DMS53 treated with DMSO at 0.1 percent for 48 hours (cell line): ENCODE measurements at regions not wholly inside any gene's neighbourhood (a gene's known extent, or its start where the extent isn't known, plus 50 kb on each side); places are given as distances from the start of the nearest gene placed in this dataset.

ENCODE experiments used
- DNase-seq: peaks from one replicate; lab custom pipeline; 2025; ENCODE audit not compliant: unreplicated experiment; lab: John Stamatoyannopoulos, UW

DNA sequence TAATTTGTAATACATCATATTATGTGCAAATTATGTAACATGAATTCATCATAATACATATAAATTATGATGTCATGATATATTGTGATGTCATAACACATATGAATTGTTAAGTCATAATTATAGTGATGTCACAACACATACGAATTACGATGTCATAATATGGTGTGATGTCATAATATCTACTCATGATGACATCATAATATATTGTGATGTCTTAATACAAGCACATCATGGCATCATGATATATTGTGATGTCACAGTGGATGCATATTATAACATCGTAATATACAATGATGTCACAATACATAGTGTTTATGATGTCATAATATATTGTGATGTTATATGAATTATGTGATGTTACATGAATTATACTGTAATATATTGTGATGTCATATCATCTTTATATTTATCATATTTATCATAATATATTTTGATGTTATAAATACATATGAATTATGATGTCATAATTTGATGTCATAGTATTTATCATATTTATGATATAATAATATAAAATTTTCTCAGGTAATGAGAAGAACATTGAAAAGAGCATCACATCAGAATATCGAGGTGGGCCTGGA is 1793.0 kb downstream of the TP53TG3F start:
- no peak for DNase-seq

DNA sequence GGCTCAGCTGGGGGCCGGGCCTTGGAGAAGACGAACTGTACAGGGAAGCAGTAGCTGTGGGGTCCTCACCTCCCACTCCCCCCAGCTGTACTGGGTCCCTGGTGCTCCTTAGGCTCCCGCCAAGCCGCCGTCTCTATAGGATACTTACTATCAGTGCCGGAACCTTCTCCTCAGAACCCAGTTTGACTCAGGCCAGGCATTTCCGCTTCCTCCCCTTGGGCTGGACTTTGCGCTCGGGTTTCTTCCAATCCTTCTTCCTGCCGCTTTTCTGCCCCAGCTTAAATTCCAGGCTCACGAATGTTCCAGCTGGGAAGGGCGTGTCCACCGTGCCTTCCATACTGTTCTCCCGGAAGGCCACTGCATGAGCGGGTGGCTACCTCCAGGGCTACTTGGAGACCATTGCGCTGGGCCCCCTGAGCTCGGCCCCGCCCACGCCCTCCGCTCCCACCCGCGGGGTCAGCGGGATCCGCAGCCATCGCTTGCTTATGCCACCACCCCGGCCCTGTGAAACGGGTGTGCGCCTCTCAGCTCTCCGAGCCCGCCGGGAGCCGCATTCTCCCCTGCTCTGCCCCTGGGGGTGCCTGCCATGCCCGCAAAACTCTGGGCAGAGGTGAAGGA is 1795.9 kb downstream of the TP53TG3F start:
- DNase-seq = no peak

DNA sequence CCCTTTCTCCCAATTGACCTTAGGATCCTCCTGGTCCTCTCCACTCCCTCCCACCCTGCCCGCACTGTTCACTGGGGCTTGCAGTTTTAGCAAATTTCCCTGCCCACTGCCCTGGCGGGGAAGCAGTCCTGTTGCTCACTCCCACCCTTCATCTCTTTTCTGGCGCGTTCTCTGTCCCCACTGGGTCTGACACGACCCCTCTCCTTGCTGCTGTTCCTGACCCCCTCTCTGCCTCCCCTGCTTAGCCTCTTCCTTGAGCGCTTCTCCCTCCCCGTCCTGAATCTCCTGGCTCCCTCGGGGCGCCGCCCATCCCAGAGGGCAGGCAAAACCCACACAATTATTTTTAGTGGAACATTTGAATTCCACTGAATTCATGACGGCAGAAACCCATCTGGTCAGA is 1796.4 kb downstream of the TP53TG3F start:
- DNase-seq = no peak

DNA sequence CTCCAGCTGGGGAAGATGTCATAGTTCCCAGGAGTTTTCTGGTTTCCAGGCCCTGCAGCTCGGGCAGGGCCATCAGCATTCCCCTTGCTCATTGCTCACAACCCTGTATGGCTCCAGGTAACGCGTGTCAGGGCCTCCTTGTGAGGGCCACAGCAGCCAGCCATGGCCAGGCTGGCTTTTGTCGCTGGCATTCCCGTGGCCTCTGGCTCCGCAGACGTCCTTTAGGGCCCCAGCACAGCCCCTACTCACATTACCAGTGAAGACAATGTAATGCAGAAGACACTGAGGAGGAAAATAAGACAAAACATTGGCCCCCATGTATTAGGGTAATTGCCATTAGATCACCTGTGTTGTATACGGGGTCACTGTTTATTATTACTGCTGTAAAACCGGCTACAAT is 1799.0 kb downstream of the TP53TG3F start:
- DNase-seq = no peak

DNA sequence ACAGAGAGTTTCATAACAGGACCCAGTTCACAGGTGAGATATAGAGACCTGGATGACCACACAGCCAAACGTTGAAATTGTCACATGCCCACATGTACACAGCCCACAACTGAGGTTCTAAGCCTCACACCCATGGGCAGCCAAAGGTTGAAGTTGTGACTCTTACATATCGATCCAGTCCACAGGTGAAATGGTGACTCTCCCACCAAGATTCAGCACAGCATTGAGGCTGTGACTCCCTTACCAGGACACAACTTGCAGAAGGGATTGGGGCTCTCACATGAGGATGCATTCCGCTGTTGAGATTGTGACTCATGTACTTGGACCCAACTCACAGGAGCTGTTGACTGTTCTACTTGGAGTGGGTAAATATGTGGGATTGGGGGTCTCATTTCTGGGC is 1836.4 kb downstream of the TP53TG3F start:
- no peak for DNase-seq

DNA sequence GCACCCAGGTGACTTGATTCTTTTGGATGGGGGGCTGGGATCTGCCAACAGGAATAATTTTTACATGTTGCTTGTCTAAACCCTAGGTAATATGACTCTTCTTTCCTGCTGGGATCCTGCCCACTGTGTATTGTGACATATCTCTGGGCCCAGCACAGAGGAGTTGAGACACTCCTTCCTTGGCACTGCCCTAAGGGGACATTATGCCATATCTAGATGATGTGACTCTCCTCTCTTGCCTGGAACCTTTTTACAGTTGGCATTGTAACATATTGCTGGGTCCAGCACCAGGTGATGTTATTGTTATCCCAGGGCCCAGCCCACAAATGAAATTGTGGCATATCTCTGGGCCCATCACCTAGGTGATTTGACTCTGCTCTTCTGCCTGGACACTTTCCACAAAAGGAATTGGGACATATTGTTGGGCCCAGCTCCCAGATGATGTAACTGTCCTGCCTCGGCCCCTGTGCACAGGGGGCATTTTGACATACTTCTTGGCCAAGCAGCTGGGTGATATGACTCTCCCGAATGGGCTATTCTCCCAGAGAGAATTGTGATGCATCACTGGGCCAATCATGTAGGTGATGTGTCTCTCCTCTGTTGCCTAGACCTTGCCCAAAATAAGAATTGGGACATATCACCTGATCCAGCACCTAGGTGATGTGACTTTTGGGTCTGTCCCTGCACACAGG is 1837.7 kb downstream of the TP53TG3F start:
- DNase-seq = no peak

DNA sequence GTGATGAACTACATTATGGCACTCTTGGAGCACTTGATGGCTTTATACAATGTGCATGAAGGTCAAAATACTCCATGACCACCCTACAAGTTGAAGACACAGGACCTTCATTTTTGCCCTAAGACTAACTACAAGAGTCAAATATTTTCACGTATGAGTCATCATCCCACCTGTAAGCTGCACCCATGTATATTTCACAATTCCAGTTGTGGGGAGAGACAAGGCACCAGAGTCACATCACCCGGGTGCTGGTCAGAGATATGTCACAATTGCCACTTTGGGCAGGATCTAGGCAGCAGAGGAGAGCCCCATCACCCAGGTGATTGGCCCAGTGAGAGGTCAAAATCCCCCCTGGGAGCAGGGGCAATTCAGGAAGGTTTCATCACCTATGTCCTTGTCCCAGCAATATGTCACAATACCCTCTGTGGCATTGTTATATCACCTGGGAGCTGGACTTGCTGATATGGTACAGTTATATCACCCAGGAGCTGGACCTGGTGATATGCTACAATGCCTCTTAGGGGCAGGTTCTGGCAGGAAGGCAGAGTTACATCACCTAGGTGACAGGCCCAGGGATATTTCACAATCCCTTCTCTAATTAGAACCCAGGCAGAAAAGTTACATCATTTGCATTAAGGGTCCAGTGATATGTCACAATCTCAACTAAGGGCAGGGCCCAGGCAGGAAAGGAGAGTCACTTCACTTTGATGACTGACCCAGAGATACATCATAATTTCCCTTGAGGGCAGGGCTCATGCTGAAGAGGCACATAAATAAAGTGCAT is 1839.2 kb downstream of the TP53TG3F start:
- DNase-seq = no peak

GRCh38 chr16:35302859-35303258 is 1843.4 kb downstream of the TP53TG3F start:
- DNase-seq = no peak

DNA sequence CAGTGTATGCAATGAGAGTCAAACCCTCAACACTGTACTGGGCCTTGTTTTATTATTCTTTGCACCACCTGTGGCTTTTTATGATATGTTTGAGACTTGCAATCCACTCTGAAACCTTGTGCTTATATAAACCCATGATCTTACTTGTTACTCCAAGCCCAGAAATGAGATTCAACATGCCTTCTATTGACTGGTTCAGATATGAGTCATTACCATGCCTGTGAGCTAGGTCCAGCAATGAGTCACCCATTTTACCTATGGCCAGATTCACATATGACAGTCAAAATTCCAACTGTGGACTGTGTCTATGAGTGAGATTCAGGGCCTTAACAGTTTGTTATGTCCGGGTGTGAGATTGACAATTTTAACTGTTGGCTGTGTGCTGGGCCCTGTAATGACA is 1846.1 kb downstream of the TP53TG3F start:
- no peak for DNase-seq

DNA sequence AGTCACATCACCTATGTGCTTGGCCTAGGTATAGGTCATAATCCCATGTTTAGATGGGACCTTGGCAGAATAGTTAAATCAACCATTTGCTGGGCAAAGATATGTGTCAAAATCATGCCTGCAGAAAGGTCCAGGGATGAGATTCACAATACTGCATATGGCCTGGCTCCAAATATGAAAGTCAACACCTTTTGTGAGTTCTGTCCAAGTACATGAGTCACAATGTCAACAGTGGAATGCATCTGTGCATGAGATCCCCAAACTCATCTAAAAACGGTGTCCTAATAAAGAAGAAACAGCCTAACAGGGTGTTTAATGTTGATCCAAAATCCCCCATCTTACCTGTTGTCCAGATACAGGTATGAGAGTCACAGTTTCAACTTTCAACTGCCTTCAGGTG is 1847.5 kb downstream of the TP53TG3F start:
- no peak for DNase-seq

- no peak for DNase-seq
Observed at GRCh38 chr16:35308674-35309073, 1849.3 kb downstream of the TP53TG3F start.

- no peak for DNase-seq
Observed at GRCh38 chr16:35310999-35311398, 1851.6 kb downstream of the TP53TG3F start.

GRCh38 chr16:35311475-35311874 is 1852.1 kb downstream of the TP53TG3F start:
- DNase-seq = no peak

GRCh38 chr16:35314298-35314697 is 1854.9 kb downstream of the TP53TG3F start:
- no peak for DNase-seq

DNA sequence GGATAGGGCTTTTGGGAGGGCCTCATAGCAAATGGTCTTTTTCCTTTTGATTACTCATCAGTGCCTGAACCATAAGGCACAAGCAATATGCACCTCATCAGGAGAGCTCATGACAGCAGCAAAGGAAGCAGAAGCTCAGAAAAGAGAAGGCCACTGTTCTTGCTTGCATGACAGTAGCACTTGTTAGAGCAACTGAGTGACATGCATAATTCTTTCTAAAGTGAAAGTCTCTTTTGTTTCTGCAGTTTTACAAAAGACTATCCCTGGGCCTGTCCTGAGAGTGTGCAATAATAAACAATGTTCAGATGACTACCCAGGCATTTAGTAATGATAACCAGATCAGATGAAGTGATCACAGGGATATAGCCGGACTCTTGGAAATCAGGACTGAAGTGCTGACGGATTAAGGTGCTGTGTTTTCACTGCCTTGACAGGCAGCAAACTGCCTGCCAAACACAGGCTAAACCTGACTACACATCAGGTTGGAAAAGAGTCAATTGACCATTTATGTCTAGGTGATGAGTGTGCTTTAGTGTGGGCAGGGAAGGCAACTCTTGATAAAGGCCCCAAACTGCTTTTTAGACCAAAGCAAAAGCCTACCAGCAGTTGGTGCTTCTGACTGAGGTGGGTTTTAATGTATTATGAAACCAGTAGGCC is 1860.3 kb downstream of the TP53TG3F start:
- DNase-seq = no peak

DNA sequence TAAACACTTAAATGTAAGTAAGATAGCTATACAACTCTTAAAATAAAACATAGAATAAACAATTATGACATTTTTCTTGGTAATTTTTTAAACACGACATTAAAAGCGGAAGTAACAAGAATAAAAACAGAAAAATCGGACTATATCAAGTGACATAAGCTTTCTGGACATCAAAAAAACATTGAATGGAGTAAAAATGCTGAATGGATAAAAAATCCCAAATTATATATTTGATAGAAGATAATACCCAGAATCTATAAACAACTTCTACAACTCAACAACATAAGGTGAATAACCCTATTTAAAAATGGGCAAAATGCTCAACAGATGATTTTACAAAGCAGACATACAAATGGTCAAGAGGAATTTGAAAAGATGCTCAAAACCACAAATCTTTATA is 1866.5 kb downstream of the TP53TG3F start:
- no peak for DNase-seq

DNA sequence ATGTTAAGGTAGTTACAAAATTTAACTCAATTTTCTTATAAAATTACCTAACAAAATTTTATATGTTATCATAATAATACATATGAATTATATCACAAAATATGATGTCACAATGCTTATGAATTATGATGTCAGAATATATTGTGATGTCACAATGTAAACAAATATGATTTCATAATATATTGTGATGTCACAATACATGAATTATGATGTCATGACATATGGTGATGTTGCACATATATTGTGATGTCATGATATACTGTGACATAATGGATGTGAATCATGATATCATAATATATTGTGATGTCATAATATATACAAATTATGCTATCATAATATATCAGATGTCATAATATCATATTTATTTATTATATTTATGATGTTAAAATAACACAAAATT is 1879.9 kb downstream of the TP53TG3F start:
- DNase-seq = no peak

DNA sequence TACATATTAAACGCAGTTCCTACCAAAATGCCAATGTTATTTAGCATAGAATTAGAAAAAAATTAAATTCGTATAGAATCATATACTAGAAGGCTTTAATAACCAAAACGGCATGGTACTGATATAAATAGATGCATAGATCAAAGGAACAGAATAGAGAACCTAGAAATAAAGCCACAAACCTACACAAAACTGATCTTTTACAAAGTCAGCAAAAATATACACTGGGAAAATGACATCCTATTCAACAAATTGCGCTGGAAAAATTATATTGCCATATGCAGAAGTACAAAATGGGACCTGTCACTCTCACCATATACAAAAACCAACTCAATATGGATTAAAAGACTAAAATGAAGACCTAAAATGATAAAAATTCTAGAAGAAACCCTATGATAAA is 1882.6 kb downstream of the TP53TG3F start:
- no peak for DNase-seq

GRCh38 chr16:35344012-35344762 is 1884.8 kb downstream of the TP53TG3F start:
- DNase-seq = no peak

DNA sequence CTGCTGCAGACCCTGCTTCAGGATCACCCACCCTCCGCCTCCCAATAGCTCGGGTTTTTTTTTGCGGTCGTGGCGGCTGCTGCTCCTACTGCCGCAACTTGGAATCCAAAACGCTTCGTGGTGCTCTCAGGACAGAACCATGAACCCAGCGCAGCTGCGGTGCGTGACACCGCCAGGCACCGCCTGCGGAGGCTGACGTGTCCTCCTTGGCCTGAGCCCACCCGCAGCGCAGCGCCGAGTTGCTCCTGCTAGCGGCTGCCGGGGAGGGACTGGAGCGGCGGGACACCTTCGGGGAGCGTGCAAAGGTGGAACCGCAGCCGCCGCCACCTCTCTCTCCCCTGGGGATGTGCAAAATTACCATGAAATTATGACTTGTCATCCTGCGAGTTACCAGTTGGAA is 1893.0 kb downstream of the TP53TG3F start:
- DNase-seq = no peak

- DNase-seq = no peak
Observed at GRCh38 chr16:35363510-35363909, 1904.1 kb downstream of the TP53TG3F start.
